GM21576 (cell line): ENCODE measurements at regions not wholly inside any gene's neighbourhood (a gene's known extent, or its start where the extent isn't known, plus 50 kb on each side); places are given as distances from the start of the nearest gene placed in this dataset.
"Not testable (repeated sequence)": the region's sequence is repeated elsewhere in the genome, so short reads cannot be mapped to it uniquely, and the experiment has no call there.

Source experiments
- ATAC-seq: cut with Tn5 transposase; IDR thresholded peaks from one replicate; pipeline ENCODE4 v1.9.1; 2021; ENCODE audit warnings: mild to moderate bottlenecking, moderate library complexity; ENCODE audit not compliant: unreplicated experiment

DNA sequence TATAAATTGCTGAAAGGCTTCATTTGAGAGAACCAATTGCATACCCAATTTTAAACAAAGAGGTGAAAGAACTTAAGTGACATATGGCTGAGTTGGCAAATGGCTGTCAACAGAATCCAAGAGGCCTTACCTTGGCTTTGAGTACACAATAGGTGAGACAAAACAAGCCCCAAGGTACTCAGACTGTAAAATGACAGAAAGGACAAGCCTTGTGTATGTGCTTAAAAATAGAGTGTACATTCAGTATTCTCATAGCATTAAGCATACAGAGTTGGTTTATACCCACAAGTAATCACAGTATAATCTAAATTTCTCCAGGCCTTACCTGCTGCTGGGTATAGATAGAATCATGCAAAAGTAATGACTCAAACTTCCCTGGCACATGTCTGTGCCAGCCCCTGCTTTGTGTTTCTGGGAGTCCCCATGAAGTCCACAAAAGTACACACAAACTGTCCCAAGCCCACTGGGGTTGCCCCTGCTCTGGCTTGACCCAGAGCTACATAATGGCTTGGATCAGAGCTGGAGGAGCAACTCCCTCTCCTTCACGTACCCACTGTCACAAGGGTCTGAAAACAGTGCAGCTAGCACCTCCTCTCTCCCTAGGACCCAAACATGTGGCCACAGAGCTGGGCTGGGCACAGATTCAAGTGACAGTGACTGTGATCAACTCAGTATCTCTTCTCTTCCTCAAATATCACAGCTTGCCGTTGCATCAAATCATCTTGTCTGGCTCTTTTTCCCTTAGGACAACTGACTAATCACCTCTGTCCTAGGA lies 250.8 kb downstream of the ENC1 start:
- no peak for ATAC-seq

DNA sequence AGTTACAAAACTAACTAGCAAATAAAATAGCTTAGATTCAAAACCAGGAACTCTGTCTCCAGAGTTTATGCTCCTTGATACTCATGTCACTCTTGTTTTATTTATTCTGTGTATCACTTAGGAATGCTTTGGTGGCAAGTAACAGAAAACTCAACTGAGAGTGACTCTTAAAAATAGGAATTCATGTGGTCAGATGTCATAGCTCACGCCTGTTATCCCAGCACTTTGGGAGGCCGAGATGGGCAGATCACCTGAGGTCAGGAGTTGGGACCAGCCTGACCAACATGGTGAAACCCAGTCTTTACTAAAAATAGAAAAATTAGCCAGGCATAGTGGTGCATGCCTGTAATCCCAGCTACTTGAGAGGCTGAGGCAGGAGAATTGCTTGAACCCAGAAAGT lies 252.1 kb downstream of the ENC1 start:
- not testable (repeated sequence) for ATAC-seq

DNA sequence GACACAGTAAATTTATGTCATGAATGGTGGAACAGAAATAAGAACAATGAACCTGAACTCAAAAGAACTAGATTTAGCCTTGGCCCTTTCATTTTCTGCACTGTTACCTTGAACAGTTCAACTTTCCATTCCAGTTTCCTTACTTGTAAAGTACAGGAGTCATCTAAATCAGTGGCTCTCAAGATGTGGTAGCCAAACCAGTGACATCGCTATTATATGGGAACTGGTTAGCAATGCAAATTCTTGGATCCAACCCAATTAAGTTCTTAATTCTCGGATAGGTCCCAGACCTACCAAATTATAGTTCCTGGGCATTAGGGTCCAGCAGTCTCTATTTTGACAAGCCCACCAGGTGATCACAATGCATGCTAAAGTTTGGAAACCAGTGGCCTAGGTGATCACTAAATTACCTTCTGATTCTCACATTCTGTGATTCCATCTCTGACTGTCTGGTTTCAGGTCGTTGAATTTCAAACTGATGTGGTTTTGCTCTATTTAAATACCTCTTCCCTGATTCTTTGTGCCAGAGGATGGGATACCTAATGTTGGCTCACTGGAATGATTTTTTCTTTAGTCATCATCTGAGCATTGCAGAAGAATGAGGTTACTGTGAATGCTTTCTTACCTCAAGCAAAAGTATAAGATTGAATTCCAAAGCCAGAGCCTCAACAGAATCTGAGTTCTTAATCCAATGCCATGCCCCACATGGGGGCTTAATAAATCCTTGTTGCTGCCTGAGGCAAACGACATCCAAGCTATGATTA lies 253.8 kb downstream of the ENC1 start:
- ATAC-seq: no peak

DNA sequence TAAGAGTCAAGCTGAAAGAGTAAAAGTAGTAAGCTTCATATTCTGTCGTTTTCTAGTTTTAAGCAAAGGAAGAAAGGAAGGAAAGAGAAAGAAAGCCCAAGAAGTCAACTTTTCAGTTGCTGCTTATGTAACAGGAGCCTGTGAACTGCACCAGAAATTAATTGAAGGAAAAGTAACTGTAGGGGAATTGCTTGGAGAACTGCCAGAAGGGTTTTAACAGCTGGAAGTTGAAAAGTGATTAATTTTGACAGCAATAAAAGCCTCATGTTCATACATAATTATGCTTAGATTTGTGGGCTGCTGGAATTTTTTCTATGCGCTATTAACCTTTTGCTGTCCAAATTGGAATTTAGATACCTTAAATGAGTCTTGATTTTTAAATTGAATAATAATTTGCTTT lies 255.7 kb downstream of the ENC1 start:
- no peak for ATAC-seq

DNA sequence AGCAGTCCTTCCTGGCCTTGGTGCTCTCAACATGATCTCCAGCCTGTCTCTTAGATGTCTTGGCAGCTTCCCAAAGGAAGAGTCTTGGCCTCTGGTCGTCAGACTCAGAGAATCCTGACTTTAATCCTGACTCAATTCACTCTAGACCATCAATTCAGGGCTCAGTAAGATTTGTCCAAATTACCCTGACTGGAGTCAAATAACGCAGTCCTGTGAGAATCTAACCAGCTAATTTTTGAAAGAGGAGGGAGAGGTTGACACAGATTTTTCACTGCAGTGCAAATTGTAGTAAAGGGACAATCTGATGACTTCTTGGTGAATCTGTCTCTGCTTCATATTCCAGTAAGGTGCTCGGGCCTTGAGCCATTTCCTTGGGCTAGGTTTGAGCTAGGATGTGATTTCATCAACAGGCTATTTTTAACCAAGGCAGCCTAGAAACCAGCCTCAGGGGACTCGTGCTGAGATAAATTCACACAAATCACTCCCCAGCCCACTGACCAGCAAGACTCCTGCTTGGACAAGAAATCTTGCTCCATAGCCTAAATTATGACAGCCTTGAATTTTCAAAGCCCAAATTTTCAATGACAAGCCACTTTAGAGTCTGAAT lies 257.4 kb downstream of the ENC1 start:
- ATAC-seq: no peak

DNA sequence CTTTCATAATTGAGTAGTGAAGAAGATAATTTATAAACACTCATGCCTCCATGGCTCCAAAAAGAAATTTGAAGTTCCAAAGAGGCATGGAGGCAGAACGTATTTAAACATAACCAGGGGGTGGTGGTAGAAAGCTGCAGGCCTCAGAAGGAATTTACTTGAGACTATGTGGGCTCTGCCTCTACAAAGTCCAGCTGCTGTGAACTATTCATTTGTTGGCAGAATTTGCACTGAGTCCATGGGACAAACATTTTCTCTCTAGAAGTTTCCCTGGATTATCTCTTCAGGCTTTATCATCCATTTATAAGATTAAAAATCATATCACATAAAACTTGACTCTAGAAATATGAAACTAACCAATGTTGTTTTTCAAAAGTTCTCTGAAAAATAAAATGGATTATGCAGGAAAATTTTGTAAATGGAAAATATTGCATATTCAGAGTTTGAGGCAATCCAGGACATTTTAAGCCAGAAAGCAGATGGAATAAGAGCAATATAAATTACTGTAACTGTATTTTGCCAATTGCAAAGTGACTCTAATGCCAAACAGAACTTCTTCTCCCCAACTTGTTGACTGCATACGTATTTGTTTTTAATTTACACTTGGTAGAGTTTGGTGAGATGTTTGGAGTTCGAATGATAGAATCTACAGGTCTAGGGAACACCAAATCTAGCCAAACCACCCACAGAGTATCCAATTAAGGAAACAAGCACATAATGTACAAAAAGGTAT lies 258.2 kb downstream of the ENC1 start:
- no peak for ATAC-seq

DNA sequence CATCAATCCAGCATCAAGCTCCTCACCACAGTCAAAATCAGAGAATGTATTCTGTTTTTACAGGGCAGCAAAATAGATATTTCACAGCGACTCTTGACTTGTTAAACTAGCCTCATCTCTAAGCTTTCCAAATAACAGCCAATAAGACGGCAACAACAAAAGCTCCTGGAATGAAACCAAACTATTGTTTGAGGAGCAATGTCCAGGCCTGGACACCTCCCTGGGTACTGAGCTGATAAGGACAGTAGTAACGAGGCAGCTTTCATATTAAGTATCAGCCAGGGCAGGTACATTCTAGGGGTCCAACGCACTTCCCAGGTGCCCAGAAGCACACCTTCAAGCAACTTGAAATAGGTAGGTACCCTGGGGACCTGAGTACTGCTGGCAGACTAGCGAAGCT lies 260.3 kb downstream of the ENC1 start:
- ATAC-seq: no peak

DNA sequence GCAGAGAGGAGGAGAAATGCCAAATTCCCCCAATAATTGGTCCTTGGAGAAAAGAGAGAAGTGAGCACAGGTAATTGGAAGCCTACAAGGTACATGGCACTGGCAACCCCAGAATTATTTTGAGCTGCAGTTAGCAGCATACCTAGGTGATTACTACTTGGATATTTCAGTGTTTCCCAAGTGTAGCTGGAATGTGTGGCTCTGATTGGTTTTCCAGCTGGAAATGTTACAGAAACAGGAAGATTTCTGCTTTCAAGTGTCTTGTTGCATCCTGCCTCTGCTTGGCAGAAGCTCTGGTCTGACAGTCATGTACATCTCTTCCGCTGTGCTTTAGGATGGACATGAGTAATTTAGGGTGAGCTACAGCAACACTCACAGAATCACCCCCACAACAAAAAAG lies 262.1 kb downstream of the ENC1 start:
- no peak for ATAC-seq

DNA sequence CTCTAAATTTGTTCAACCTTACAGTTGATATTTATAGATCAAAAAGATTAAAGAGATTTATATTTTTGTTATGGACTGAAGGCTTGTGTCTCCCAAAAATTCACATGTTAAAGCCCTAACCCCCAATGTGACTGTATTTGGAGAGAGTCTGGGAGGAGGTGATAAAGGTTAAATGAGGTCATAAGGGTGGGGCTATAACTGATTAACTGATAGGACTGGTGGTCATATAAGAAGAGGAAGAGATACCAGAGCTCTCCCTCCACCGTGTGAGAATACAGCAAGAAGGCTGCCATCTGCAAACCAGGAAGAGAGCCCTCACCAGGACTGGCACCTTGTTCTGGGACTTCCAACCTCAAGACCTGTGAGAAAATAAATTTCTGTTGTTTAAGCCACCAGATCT lies 264.3 kb downstream of the ENC1 start:
- no peak for ATAC-seq

DNA sequence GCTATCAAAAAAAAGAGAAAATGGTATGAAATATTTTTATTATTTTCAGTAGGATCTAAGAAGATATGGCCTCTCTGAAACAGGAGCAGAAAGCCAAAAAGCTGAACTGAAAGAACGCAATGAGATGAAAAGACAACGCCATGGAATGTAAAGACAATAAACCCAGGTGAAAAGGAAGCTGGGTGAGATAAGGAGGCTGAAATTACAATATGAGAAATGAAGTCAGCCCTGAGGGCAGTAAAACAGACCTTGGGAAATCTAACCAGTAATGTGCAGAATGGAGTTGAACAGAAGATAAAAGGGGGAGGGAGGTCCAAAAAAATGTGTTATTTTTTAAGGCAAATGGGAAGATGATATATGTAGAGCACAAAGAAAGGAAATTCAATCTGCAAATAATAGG lies 265.3 kb downstream of the ENC1 start:
- no peak for ATAC-seq

DNA sequence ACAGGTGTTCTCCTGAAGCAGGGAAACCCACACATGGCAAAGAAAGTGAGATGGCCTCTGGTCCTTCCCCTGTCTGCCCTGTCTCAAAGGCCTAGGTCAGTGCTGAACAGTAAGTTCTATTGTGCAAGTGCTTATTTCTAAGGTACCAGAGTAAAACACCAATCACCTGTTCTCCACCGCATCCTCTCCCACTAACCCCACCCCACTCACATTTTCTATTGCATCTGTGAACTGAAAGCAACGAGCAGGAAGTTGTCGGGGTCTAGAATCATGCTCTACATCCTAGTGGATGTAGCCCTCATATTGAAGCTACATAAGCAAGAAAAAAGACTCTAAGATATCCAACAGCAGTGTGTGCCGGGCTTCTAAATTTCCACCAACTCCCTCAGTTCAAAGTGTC lies 265.9 kb downstream of the ENC1 start:
- ATAC-seq: no peak

DNA sequence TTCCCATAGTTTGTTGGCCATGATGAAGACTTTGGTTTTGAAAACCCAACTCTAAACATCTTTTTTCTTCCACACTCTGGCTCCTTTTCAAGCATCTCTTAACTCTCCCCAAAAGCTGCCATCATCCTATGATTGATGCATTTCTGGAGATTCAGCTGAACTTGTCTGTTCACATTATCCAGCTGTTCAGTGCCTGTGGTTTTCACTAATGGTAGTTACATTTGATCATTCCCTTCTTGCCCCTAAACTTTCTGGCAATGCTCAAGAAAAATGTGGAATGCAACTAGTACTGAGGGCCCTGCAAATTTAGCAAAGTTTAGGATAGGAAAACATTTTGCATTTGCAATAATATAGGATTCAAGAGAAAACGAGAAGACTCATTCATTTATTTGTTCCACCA lies 267.5 kb downstream of the ENC1 start:
- no peak for ATAC-seq

DNA sequence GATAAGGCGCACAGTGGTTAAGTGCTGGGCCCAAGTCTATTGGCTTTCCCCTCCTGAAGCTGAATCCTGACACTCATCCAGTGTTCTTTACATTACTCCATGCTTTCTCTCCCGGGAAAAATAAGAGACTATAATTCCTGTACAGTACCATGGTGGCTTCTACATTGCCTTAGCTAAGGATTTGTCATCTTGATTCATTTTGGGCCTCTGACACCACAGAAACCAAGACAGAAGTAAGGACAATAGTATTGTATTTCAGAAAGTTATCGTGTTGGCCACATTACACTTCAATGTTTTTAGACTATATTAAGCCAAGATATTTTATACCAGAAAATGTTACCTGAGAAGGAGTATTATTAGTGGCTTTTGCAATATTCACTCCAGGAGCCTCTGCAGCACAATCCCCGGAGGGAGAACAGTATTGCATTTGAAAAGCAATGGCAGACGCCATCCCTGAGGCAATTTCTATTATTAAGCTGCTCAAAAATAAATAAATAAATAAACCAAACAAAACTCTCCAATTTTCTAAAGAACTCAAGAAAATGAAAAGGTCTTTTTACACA lies 267.9 kb downstream of the ENC1 start:
- ATAC-seq: no peak

DNA sequence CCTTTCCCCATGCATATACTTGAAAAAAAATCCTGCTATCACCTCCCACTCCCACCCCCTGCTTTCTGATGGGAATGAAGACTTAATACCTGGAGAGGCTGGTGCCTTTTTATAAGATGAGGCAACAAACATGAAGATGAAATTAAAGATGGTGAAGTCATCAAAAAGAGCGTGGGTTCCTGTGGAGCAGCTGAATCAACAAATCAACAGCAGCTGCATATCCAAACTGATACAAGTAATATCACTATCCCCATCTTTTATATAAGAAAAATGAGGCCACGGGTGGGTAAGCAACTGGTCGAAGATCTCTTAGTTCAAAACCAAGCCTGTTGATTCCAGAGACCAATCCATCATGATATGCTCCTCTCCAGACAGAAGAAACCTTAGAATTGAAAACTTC lies 268.5 kb downstream of the ENC1 start:
- ATAC-seq: no peak

DNA sequence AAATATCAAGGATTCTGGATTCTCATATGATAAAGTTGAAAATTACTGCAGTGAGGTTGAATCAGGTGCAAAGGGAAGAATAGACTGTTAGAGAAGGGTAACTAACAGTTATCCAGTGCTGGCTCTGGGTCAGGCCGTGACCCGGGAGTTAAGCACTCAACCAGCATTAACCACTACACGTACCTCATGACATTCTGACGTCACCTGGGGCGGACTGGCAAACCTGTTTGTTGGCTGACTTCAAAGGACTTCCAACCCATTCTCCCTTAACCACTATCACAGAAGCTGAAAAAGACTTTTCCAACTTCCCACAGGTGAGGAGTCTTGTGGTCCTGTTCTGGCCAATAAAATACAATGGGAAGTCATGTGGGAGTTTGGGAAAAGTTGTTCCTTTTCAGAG lies 268.9 kb downstream of the ENC1 start:
- no peak for ATAC-seq

DNA sequence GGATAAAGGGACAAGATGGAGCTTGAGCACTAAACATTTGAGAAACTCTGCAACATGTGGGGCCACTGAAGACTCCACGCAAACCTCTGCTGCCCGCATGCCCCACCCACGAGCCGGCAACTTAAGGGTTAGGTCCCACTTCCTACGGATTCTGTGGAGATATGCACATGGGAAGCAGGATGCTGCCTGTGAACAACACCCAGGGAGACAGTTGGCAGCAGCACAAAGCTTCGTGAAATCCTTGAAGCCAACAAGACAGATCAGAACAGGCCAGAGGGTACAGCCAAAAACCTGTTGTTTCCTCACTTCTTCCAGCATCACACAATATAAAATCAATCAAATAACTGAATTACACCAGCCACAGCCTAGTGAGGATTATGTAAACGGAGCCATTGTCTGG lies 270.4 kb downstream of the ENC1 start:
- ATAC-seq: no peak

DNA sequence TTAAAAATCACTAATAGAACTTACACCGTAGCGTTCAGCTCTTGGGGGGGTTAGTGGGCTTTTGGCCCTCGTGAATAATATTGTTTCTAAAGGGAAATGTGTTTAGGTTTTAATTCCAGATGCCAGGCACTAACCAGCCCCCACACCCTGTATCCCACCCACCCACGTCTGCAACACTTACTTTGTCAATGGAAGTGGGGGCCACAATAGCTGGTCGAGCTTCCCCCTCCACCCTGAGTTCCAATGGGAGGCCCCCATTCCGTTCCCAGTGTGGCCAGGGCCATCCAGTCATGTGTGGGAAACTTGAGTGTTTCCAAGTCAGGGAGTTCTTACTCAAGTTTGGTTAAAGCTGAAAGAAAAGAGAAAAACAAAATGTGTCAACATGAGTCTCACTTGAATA lies 271.4 kb downstream of the ENC1 start:
- ATAC-seq: no peak

DNA sequence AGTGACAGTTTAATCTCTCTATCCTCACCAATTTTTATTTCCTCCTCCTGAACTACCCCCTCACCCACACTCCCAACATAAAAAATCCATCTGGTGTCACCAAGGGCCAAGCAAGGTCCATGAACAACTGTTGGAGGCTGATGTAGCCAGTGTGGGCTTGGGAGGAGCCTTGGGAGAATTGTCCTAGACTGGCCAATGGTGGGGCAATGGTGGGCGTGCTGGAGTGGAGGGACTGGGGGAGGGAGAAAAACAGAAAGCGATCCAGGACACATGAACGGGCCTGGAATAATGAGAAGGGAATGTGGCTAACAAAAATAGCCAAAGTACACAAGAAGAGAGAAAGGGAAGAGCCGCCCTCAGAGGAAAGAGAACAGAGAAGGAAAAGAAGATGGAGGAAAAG lies 272.6 kb downstream of the ENC1 start:
- no peak for ATAC-seq

DNA sequence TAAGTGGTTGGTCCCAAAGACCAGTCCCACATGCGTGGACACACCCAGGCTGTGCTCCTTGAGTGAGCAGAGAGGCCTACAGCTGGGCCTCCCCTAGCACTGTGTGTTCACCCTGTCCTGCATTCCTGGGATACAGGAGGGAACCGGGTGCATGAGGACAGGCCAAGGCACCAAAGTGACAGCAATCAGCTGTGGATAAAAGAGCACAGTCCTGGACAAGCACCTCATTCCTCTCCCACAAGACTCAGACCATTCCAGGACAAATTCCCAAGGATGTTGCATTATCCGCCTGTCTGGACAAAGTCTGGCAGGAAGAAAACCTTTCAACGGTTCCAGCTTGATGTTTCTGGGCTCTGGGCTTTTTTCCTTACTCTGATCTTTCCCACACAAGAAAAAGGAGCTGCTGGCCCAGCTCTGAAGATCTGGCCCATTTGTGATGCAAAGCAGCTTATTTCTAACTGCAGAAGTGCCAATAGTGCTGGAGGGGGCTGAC lies 273.2 kb downstream of the ENC1 start:
- ATAC-seq: no peak

DNA sequence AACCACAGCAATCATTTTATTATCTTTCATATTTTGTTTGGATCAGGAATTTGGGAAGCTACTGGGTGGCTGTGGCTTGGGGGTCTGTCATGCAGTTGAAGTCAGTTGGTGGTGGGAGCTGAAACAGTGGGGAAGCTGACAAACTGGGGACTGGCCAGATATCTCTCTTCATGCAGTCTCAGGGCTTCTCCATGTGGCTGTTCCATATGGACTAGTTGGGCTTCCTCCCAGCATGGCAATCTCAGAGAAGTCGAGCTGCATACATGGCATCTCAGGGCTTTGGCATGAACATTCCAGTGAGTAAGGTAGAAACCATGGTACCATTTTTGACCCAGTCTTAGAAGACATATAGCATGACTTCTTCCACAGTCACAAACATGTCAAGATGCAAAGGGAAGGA lies 274.8 kb downstream of the ENC1 start:
- no peak for ATAC-seq

DNA sequence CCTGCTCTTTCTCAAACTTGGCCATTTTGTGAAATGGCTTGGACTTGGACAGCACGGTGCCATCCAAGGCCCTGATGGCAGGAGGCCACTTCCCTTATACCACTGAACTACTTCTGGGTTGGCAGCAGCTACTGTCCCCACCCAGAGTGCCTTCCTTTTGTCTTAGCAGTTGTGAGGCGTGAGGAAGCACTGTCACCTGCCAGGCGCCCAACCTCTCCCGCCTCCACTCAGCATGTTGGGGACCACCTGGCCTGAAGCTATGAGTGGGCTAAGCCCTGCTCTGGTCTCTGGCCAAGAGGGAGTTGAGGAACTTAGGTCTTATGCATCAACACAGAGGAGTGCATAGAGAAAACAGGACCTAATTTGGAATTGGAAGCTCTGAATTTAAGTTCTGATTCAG lies 276.0 kb downstream of the ENC1 start:
- ATAC-seq: no peak
